A673 (cell line): ENCODE measurements at regions not wholly inside any gene's neighbourhood (a gene's known extent, or its start where the extent isn't known, plus 50 kb on each side); places are given as distances from the start of the nearest gene placed in this dataset.

Experiments
- BruUV-seq: library from RNA; stranded (reverse); fragments of 400-500 nt; replicated peaks from 2 replicates; lab custom pipeline; 2021; lab: Mats Ljungman, UMichigan
- CTCF ChIA-PET: fragments of 300-600 bp; sonication (Branson Sonifier 250); formaldehyde crosslinking; loops from one replicate; lab custom pipeline; 2022; ENCODE audit warnings: antibody characterized with exemption; lab: Charles Lee
- POLR2A ChIA-PET: fragments of 300-600 bp; sonication (Branson Sonifier 250); formaldehyde crosslinking; loops from one replicate; lab custom pipeline; 2022; ENCODE audit warnings: antibody characterized with exemption; ENCODE audit not compliant: low non-redundant PET; lab: Charles Lee
- DNase-seq: peaks from one replicate; pipeline ENCODE4 v3.0.0-alpha.2; 2015; ENCODE audit warnings: low spot score
- H3K27ac ChIP-seq: fragments of 200-600 bp; sonication (generic); 2 replicates; pipeline ENCODE4 v1.5.1; 2016; ENCODE audit warnings: mixed run types, low read depth, mild to moderate bottlenecking, mixed read lengths, antibody characterized with exemption, low read length; ENCODE audit not compliant: poor library complexity, severe bottlenecking
- H3K27me3 ChIP-seq: fragments of 200-600 bp; sonication (generic); replicated peaks from 2 replicates; pipeline ENCODE4 v1.6.1; 2017; ENCODE audit warnings: mixed run types, low read depth, mild to moderate bottlenecking, mixed read lengths, antibody characterized with exemption, low read length; ENCODE audit not compliant: insufficient read depth, poor library complexity
- H3K36me3 ChIP-seq: fragments of 200-600 bp; sonication (generic); 2 replicates; pipeline ENCODE4 v1.6.1; 2016; ENCODE audit warnings: mixed run types, mild to moderate bottlenecking, mixed read lengths, antibody characterized with exemption, low read length; ENCODE audit not compliant: insufficient read depth, poor library complexity, severe bottlenecking
- H3K4me1 ChIP-seq: fragments of 200-600 bp; sonication (generic); 2 replicates; pipeline ENCODE4 v1.6.1; 2017; ENCODE audit warnings: mixed run types, mild to moderate bottlenecking, mixed read lengths, antibody characterized with exemption, low read length; ENCODE audit not compliant: insufficient read depth, poor library complexity, severe bottlenecking
- H3K4me3 ChIP-seq: fragments of 200-600 bp; sonication (generic); 2 replicates; pipeline ENCODE4 v1.5.1; 2016; ENCODE audit warnings: low read depth, mixed run types, mild to moderate bottlenecking, mixed read lengths, low read length; ENCODE audit not compliant: poor library complexity, severe bottlenecking
- H3K9me3 ChIP-seq: fragments of 200-600 bp; sonication (generic); 2 replicates; pipeline ENCODE4 v1.6.1; 2016; ENCODE audit warnings: mixed run types, low read depth, mild to moderate bottlenecking, mixed read lengths, antibody characterized with exemption, low read length; ENCODE audit not compliant: poor library complexity, severe bottlenecking
- CTCF ChIP-seq: fragments of 300-800, 200-600 bp; sonication (generic); conservative IDR thresholded peaks from 2 replicates; pipeline ENCODE4 v1.5.1; 2017; ENCODE audit warnings: low read depth, mild to moderate bottlenecking, antibody characterized with exemption, low read length, moderate library complexity, mixed read lengths
- EZH2 ChIP-seq: fragments of 200-600 bp; sonication (generic); IDR thresholded peaks from 2 replicates; pipeline ENCODE4 v1.6.1; 2017; ENCODE audit warnings: borderline replicate concordance, low read depth, mild to moderate bottlenecking, mixed read lengths, antibody characterized with exemption, low read length; ENCODE audit not compliant: poor library complexity, severe bottlenecking
- intact Hi-C: fragments of 100-400 bp; cut with micrococcal nuclease; formaldehyde crosslinking; loops from one replicate; pipeline ENCODE4 v1.10.0; 2022; ENCODE audit not compliant: unreplicated experiment

GRCh38 chr4:23360718-23361117 lies 529.1 kb downstream of the PPARGC1A start:
- no peaks in the 10 kb centered on the region for H3K27me3 ChIP-seq
- intact Hi-C loops = no loop called here

DNA sequence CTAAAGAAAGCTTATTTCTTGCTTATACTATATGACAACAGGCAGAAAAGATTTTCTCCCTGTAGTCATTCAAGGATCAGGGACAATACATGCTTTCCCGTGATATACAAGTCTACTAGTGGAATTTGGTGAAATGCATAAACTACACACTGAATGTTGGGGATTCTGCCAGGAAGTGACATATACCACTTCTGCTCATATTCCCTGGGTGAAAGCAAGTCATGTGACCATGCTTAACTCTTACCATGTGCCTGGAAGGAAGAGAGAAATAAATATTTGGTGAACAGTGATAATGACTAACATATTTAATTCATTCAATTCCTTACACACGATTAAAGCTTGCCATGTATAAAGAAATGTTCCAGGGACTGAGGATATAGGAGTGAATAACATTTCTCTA lies 534.6 kb downstream of the PPARGC1A start:
- POLR2A ChIA-PET = no interaction called here
- no TSS peak for BruUV-seq
- no peak for DNase-seq

More at GRCh38 chr4:23360718-23361117, 529.1 kb downstream of the PPARGC1A start:
- no TSS peak for BruUV-seq
- no peaks in the 10 kb centered on the region for H3K4me1 ChIP-seq
- no peaks in the 10 kb centered on the region for H3K9me3 ChIP-seq
- no peaks in the 10 kb centered on the region for H3K36me3 ChIP-seq
- no peak overlapping the region for H3K4me3 ChIP-seq
- POLR2A ChIA-PET = no interaction called here
- no peak for TF ChIP-seq CTCF
- CTCF ChIA-PET = no interaction called here
- no peak for DNase-seq
- H3K27ac ChIP-seq = no peak overlapping the region

DNA sequence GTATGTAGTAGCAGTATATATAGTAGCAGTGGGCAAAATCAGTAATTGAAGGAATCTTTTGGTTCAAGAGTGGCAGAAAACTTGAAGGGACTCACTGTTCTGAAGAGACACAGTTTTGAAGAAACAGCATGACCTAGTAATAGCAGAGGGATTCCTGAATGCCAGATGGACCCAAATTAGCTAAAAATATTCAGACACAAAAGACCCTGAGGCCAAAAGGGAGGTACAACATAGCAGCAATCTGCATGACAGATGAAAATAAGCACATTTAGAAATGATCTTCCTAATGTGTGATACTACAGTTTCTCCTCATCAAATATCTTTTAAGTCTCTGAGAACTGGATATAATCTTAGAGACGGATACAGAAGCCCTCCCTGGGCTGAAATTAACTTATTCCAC lies 536.6 kb downstream of the PPARGC1A start:
- H3K27me3 ChIP-seq = no peaks in the 10 kb centered on the region
- TF ChIP-seq CTCF (no peak), EZH2 (no peak)
- no peaks in the 10 kb centered on the region for H3K4me1 ChIP-seq
- intact Hi-C loops = no loop called here
- H3K27ac ChIP-seq = no peak overlapping the region
- ChIA-PET CTCF (no interaction called here), POLR2A (no interaction called here)
- DNase-seq = no peak
- H3K9me3 ChIP-seq = peaks cover 21% of the 10 kb centered on the region
- no peak overlapping the region for H3K4me3 ChIP-seq
- BruUV-seq = no TSS peak
- H3K36me3 ChIP-seq = no peaks in the 10 kb centered on the region

More for the DNA sequence above, 534.6 kb downstream of the PPARGC1A start:
- Histone ChIP-seq H3K4me1 (no peaks in the 10 kb centered on the region), H3K9me3 (peaks cover 21% of the 10 kb centered on the region), H3K4me3 (no peak overlapping the region), H3K27me3 (no peaks in the 10 kb centered on the region), H3K36me3 (no peaks in the 10 kb centered on the region), H3K27ac (no peak overlapping the region)
- intact Hi-C loops = no loop called here
- CTCF ChIA-PET = no interaction called here
- TF ChIP-seq EZH2 = no peak
- TF ChIP-seq CTCF = no peak
